AG04450 (cell line): ENCODE measurements at regions not wholly inside any gene's neighbourhood (a gene's known extent, or its start where the extent isn't known, plus 50 kb on each side); places are given as distances from the start of the nearest gene placed in this dataset.

Source experiments
- CTCF ChIA-PET: fragments of 300-600, 350-600 bp; formaldehyde crosslinking; extraction: SDS; loops from one replicate; lab custom pipeline; 2022; ENCODE audit warnings: antibody characterized with exemption, inconsistent platforms; lab: Charles Lee
- POLR2A ChIA-PET: fragments of 350-600 bp; formaldehyde crosslinking; extraction: SDS; loops from one replicate; lab custom pipeline; 2021; ENCODE audit warnings: antibody characterized with exemption, inconsistent platforms; lab: Yijun Ruan, JAX
- DNase-seq: peaks from one replicate; pipeline ENCODE4 v3.0.0-alpha.2; 2011; ENCODE audit warnings: low read depth, low spot score
- H3K27ac ChIP-seq: one replicate; pipeline ENCODE4 v1.5.1; 2012; ENCODE audit warnings: low read depth, low read length, control low read depth
- H3K27me3 ChIP-seq: one replicate; pipeline ENCODE4 v1.6.0; 2012; ENCODE audit warnings: low read length; ENCODE audit not compliant: control insufficient read depth, insufficient read depth
- H3K4me3 ChIP-seq: 2 replicates; pipeline ENCODE4 v1.5.1; 2011; ENCODE audit warnings: mild to moderate bottlenecking, low read depth, low read length, control low read depth
- H3K9me3 ChIP-seq: 2 replicates; pipeline ENCODE4 v1.5.1; 2012; ENCODE audit warnings: low read length; ENCODE audit not compliant: control insufficient read depth, insufficient read depth
- CTCF ChIP-seq: IDR thresholded peaks from 2 replicates; pipeline ENCODE4 v1.5.1; 2011; ENCODE audit warnings: low read depth, low read length, control low read depth, inconsistent platforms

DNA sequence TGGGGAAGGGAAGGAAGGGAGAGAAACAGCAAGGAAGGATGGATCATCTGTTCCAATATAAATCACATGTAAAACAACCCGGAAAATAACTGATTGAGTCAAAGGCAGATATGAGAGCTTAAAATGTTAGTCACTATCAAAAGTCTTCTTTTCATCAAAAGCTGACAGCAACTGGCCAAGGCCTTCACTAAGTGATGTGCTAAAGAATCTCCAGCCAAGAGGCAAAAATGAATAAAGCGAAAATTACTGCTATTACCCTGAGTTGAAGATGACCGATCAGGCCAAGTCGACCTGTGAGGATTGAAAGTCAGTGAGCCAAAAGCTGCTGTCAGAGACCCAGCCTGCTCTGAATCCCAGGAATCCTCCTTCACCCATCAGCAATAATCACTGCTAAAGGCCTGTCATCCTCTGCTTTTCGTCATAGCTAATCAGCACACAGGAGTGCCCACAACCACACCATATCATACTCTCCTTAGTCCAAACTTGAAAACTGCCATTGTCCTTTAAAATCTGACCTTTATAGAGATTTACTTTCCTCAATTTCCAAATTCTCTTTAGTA is 736.9 kb downstream of the TLE1 start:
- POLR2A ChIA-PET: no interaction called here
- no peak overlapping the region for H3K27ac ChIP-seq
- CTCF ChIA-PET: no interaction called here
- H3K9me3 ChIP-seq: no peaks in the 10 kb centered on the region
- H3K4me3 ChIP-seq: no peak overlapping the region
- no peaks in the 10 kb centered on the region for H3K27me3 ChIP-seq
- TF ChIP-seq CTCF: no peak
- no peak for DNase-seq

DNA sequence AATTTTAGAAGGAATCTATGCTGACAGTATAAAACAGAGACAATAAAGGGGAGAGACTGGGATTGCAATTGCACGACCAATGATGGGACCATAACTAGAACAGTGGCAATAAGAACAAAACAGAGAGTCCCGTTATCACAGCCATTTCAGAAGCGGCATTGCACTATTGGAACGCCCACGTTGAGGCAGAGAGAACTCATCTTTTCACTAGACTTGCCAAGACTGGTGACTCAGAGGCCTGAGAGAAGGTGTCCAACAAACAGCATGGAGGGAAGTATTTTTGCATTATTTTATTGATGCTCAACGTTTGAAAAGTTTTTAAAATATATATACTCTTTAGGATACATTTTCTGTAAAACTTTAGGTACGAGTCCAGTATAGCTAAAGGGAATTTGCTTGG is 737.7 kb downstream of the TLE1 start:
- H3K27ac ChIP-seq: no peak overlapping the region
- POLR2A ChIA-PET: no interaction called here
- H3K4me3 ChIP-seq: no peak overlapping the region
- no peak for TF ChIP-seq CTCF
- no peak for DNase-seq
- H3K9me3 ChIP-seq: no peaks in the 10 kb centered on the region
- H3K27me3 ChIP-seq: no peaks in the 10 kb centered on the region
- CTCF ChIA-PET: interaction anchor here (0.6 kb wide), 1 partner anchor 154 kb away, joined by 3 read pairs; no protein-coding TSS in a partner anchor

GRCh38 chr9:80948876-80949275 is 740.5 kb downstream of the TLE1 start:
- POLR2A ChIA-PET: no interaction called here
- H3K27me3 ChIP-seq: no peaks in the 10 kb centered on the region
- no peak for DNase-seq
- TF ChIP-seq CTCF: no peak
- H3K9me3 ChIP-seq: no peaks in the 10 kb centered on the region
- no peak overlapping the region for H3K4me3 ChIP-seq
- no peak overlapping the region for H3K27ac ChIP-seq
- CTCF ChIA-PET: interaction anchor here (0.7 kb wide), 1 partner anchor 590 kb away, joined by 3 read pairs; no protein-coding TSS in a partner anchor

DNA sequence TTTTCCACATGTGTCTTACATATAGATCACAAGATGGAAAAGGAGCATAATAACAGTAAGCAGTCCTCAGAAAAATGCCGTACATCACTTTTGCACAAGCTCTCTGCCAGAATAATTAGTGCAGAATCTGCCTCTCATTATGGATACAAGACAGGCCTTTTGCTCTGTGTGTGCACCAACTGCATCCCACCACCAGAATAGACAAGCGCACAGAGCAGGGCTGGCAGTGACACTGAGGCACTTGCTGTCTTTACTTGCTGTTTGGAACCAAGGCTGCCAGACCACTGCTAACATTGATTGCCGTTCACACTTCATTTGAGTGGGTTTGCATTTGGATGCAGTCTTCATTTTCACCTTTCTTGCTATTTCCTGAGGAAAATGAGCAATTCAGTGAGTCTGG is 741.3 kb downstream of the TLE1 start:
- no peak for DNase-seq
- Histone ChIP-seq H3K27ac (no peak overlapping the region), H3K27me3 (no peaks in the 10 kb centered on the region), H3K4me3 (no peak overlapping the region), H3K9me3 (no peaks in the 10 kb centered on the region)
- ChIA-PET CTCF (no interaction called here), POLR2A (no interaction called here)
- no peak for TF ChIP-seq CTCF

DNA sequence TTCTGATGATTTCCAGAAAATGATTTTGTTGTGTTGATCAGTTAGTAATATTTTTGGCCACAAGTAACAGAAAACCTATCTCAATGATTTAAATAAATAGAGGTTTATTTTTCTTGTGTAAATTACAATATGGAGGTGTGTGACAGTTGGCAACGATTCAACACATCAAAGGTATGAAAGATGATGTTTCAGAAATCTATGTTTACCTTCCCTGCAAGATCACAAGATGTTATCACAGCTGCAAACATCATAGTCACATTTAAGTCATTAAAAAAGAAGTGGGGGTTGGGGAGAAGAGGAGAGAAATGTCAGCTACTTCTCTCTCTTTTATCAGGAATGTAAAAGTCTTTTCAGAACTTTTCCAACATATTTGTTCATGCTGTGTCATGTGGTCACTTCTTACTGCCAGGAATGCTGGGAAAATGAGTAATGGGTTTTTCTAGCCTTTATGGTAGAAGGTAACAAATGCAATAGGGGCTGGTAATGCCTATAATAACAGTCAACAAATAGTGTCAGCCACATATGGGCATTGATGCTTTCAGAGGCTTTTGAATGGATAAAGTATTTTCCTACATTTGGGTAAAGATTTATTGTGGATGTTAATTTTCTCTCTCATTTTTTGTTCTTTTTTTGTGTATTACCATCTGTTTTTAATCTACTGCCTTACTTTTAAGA is 742.7 kb downstream of the TLE1 start:
- ChIA-PET CTCF (no interaction called here), POLR2A (no interaction called here)
- Histone ChIP-seq H3K27ac (no peak overlapping the region), H3K9me3 (no peaks in the 10 kb centered on the region), H3K4me3 (no peak overlapping the region), H3K27me3 (no peaks in the 10 kb centered on the region)
- TF ChIP-seq CTCF: no peak
- DNase-seq: no peak
